ENCODE measurements at regions not wholly inside any gene's neighbourhood (a gene's known extent, or its start where the extent isn't known, plus 50 kb on each side); places are given as distances from the start of the nearest gene placed in this dataset.

GRCh38 chr12:103114296-103115055 is 157.0 kb downstream of the ASCL1 start:
- Mint-ChIP-seq H3K27ac (no peak overlapping the region), H3K4me1 (no peaks in the 10 kb centered on the region), H3K27me3 (no peaks in the 10 kb centered on the region), H3K4me3 (no peak overlapping the region), H3K36me3 (ENCODE audit: low read depth) (no peaks in the 10 kb centered on the region), H3K9me3 (no peaks in the 10 kb centered on the region)
- no peak for DNase-seq
- POLR2A ChIA-PET, result no interaction called here
- CTCF ChIA-PET, result no interaction called here

DNA sequence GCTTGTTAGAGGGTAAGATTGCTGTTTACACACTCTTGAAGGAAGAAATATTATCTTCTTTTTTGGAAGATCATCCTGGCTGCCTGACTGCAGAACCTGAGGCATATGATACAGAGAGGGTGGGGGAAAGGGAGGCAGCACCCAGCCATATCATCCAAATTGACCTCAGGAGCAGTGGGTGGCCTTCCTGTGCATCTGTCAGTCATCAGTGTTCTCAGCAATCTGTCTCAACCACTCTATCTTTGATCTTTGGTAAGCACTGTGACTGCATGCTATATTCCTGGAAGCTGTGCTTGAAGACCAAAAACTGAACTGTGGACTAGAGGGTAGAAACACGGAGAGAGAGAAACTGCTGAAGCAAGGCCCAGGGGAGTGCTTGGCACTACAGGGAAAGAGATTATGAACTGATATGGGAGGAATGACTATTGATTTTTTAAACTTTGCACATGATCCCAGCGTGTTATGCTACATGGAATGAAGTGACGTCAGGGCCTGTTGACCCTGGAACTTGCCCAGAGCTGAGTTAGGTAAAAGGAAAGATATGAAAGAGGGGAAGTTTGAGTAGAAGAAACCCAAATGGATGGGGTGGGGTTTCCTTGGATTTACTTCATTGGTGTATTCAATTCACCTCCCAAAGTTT is 171.5 kb downstream of the ASCL1 start:
- no peak overlapping the region for H3K27ac Mint-ChIP-seq
- ChIA-PET POLR2A (no interaction called here), CTCF (no interaction called here)
- DNase-seq, result no peak
- H3K36me3 Mint-ChIP-seq (ENCODE audit: low read depth), result no peaks in the 10 kb centered on the region
- peaks cover 8% of the 10 kb centered on the region for H3K9me3 Mint-ChIP-seq
- no peak overlapping the region for H3K4me3 Mint-ChIP-seq
- no peaks in the 10 kb centered on the region for H3K27me3 Mint-ChIP-seq
- H3K4me1 Mint-ChIP-seq, result no peaks in the 10 kb centered on the region

DNA sequence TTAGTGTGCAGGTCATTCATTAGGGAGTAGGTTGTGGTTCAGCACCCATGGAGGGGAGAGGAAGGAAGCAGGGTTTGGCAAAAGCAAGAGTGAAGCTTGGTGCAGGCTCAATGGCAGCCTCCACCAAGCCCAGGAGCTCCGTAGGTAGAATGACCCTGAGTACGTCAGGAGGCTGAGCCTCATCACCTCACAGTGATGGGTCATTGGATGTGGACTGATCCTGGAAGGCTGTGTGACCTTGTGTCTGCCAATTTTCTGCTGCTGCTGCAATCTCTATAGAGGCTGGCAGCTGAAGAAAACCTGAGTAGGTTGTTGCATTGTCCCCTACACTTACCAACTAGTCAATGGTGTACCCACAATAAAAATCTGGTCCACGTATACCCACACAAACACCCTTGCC is 173.1 kb downstream of the ASCL1 start:
- Mint-ChIP-seq H3K4me1 (no peaks in the 10 kb centered on the region), H3K27ac (no peak overlapping the region), H3K27me3 (no peaks in the 10 kb centered on the region), H3K36me3 (ENCODE audit: low read depth) (no peaks in the 10 kb centered on the region), H3K9me3 (peaks cover 10% of the 10 kb centered on the region), H3K4me3 (no peak overlapping the region)
- no peak for DNase-seq
- POLR2A ChIA-PET, result no interaction called here
- CTCF ChIA-PET, result interaction anchor here (0.5 kb wide), 1 partner anchor 407 kb away, joined by 4 read pairs; no protein-coding TSS in a partner anchor

- POLR2A ChIA-PET, result no interaction called here
- H3K9me3 Mint-ChIP-seq, result peaks cover 4% of the 10 kb centered on the region
Measured at GRCh38 chr12:103138538-103138937, 181.1 kb downstream of the ASCL1 start.

GRCh38 chr12:103139876-103140275 is 182.4 kb downstream of the ASCL1 start:
- Mint-ChIP-seq H3K9me3 (peaks cover 4% of the 10 kb centered on the region), H3K27me3 (no peaks in the 10 kb centered on the region), H3K27ac (no peak overlapping the region), H3K4me1 (peaks cover 5% of the 10 kb centered on the region), H3K36me3 (ENCODE audit: low read depth) (no peaks in the 10 kb centered on the region), H3K4me3 (no peak overlapping the region)
- CTCF ChIA-PET, result no interaction called here
- POLR2A ChIA-PET, result no interaction called here
- no peak for DNase-seq

More at GRCh38 chr12:103138538-103138937, 181.1 kb downstream of the ASCL1 start:
- Mint-ChIP-seq H3K4me1 (peaks cover 5% of the 10 kb centered on the region), H3K27ac (no peak overlapping the region), H3K36me3 (ENCODE audit: low read depth) (no peaks in the 10 kb centered on the region), H3K27me3 (no peaks in the 10 kb centered on the region), H3K4me3 (no peak overlapping the region)
- no peak for DNase-seq
- CTCF ChIA-PET, result no interaction called here

DNA sequence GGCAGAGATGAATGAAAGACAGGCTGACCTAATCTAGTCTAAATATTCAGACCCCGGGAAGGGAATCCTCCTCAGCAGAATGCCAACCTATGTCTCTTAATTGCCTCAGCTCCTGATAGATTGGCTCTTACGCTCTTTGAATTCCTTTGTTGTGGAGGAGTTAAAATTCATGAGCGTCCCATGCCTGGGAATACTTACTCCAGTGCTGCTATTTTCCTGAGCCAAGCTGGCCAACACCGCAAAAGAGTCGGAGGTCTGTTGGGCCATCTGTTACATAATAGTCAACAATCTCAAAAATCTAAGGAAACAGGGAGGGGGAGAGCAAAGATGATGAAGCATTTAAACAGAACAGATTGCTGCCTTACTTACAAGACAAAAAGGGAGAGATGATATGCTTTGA is 182.8 kb downstream of the ASCL1 start:
- H3K4me3 Mint-ChIP-seq, result no peak overlapping the region
- DNase-seq, result no peak
- POLR2A ChIA-PET, result no interaction called here
- CTCF ChIA-PET, result no interaction called here
- H3K27ac Mint-ChIP-seq, result no peak overlapping the region
- H3K27me3 Mint-ChIP-seq, result no peaks in the 10 kb centered on the region
- H3K9me3 Mint-ChIP-seq, result peaks cover 2% of the 10 kb centered on the region
- H3K36me3 Mint-ChIP-seq (ENCODE audit: low read depth), result no peaks in the 10 kb centered on the region
- H3K4me1 Mint-ChIP-seq, result peaks cover 5% of the 10 kb centered on the region

GRCh38 chr12:103144278-103144677 is 186.8 kb downstream of the ASCL1 start:
- no peaks in the 10 kb centered on the region for H3K4me1 Mint-ChIP-seq

GRCh38 chr12:103160622-103161021 is 203.1 kb downstream of the ASCL1 start:
- Mint-ChIP-seq H3K4me3 (no peak overlapping the region), H3K27me3 (no peaks in the 10 kb centered on the region), H3K27ac (no peak overlapping the region), H3K4me1 (no peaks in the 10 kb centered on the region), H3K9me3 (peaks cover 7% of the 10 kb centered on the region), H3K36me3 (ENCODE audit: low read depth) (no peaks in the 10 kb centered on the region)
- DNase-seq, result no peak
- ChIA-PET POLR2A (no interaction called here), CTCF (no interaction called here)

More at GRCh38 chr12:103144278-103144677, 186.8 kb downstream of the ASCL1 start:
- POLR2A ChIA-PET, result no interaction called here
- DNase-seq, result no peak
- CTCF ChIA-PET, result no interaction called here
- H3K36me3 Mint-ChIP-seq (ENCODE audit: low read depth), result no peaks in the 10 kb centered on the region
- H3K9me3 Mint-ChIP-seq, result no peaks in the 10 kb centered on the region
- no peak overlapping the region for H3K4me3 Mint-ChIP-seq
- no peak overlapping the region for H3K27ac Mint-ChIP-seq
- H3K27me3 Mint-ChIP-seq, result no peaks in the 10 kb centered on the region

DNA sequence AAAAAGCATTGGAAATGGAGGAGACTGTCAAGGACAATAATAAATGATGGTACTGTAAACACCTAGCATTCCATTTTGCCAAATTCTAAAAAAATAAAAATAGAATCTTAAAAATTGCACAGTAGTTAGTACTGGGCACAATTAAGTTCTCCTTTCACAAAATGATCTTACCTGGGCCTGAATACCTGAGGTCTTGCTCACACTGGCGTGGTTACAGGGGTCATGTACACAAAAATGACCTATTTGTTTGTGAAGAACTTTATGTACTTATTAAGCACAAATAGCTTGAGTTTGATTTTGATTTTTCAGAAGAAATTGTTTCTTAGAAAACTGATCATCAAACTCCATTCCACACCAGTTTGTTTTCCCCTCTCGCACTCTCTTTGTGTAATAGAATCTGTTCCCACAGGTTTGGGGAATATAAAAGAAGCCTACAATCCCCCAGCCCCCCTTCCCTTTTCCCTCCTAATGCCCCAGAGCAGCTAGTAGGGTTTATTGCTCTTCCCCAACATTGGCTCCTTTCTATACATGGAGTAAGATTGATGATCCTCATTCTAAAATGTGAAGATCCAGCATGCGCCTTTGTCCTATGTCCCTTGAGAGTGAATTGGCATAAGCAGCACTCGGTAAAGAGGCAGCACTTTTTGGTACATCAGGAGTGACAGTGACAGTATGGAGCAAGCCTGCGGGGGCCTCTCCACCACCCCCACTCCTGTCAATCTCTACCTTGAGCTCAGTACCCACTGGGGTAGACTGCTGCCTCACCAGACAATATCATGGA is 204.3 kb downstream of the ASCL1 start:
- H3K4me3 Mint-ChIP-seq, result no peak overlapping the region
- ChIA-PET POLR2A (no interaction called here), CTCF (no interaction called here)
- no peak overlapping the region for H3K27ac Mint-ChIP-seq
- no peaks in the 10 kb centered on the region for H3K36me3 Mint-ChIP-seq (ENCODE audit: low read depth)
- H3K4me1 Mint-ChIP-seq, result no peaks in the 10 kb centered on the region
- DNase-seq, result no peak
- no peaks in the 10 kb centered on the region for H3K27me3 Mint-ChIP-seq
- peaks cover 4% of the 10 kb centered on the region for H3K9me3 Mint-ChIP-seq

DNA sequence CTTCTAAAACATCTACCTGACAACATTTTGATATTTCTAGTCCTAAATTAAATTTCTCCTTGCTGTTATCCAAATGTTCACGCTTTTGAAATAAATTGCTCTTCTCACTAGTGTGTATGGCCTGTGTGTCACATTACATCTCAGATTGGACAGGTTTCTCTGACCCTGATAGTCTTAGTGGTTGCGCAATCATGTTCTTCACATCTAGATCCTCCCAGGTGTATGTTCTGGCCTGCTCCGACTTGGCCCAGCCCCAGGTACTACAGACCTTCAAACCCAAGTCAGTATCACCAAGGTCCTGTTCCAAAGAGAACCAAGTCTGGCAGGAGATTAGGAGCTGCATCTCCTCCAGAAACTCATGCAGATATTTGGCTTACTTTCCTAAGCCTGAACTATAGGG is 209.5 kb downstream of the ASCL1 start:
- ChIA-PET POLR2A (interaction anchor here (0.7 kb wide), 2 partner anchors 322 to 1175 kb away, joined by 3 read pairs; no protein-coding TSS in a partner anchor), CTCF (interaction anchor here (0.7 kb wide), 1 partner anchor 867 kb away, joined by 3 read pairs; no protein-coding TSS in a partner anchor)
- H3K36me3 Mint-ChIP-seq (ENCODE audit: low read depth), result no peaks in the 10 kb centered on the region
- DNase-seq, result no peak
- H3K27ac Mint-ChIP-seq, result no peak overlapping the region
- no peaks in the 10 kb centered on the region for H3K4me1 Mint-ChIP-seq
- no peaks in the 10 kb centered on the region for H3K27me3 Mint-ChIP-seq
- no peak overlapping the region for H3K4me3 Mint-ChIP-seq
- H3K9me3 Mint-ChIP-seq, result peaks cover 2% of the 10 kb centered on the region

- no peaks in the 10 kb centered on the region for H3K4me1 Mint-ChIP-seq
- CTCF ChIA-PET, result no interaction called here
Measured at GRCh38 chr12:103172447-103173112, 215.1 kb downstream of the ASCL1 start.

DNA sequence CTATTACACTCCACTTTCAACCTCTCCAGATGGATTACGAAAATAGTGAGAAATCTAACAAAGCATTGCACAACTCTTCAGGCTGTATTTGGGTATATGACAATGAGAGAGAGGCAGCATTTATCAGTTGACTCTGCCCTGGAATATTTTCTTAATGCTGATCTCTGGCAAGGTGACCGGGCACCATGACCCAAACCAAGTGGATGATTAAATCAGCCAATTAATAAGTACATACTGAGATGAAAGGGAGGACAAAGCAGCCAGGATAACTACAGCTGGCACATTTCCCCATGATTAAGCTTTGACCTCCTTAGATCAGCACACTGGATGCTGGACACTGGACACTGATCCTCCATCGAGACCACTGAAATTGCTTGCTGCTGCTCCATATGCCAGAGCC is 218.2 kb downstream of the ASCL1 start:
- POLR2A ChIA-PET, result no interaction called here
- no peaks in the 10 kb centered on the region for H3K4me1 Mint-ChIP-seq
- CTCF ChIA-PET, result no interaction called here
- no peak overlapping the region for H3K27ac Mint-ChIP-seq
- H3K27me3 Mint-ChIP-seq, result no peaks in the 10 kb centered on the region
- no peak overlapping the region for H3K4me3 Mint-ChIP-seq
- no peak for DNase-seq
- no peaks in the 10 kb centered on the region for H3K36me3 Mint-ChIP-seq (ENCODE audit: low read depth)
- H3K9me3 Mint-ChIP-seq, result peaks cover 3% of the 10 kb centered on the region

More at GRCh38 chr12:103172447-103173112, 215.1 kb downstream of the ASCL1 start:
- Mint-ChIP-seq H3K4me3 (no peak overlapping the region), H3K36me3 (ENCODE audit: low read depth) (no peaks in the 10 kb centered on the region), H3K9me3 (peaks cover 2% of the 10 kb centered on the region), H3K27ac (no peak overlapping the region), H3K27me3 (no peaks in the 10 kb centered on the region)
- no peak for DNase-seq
- POLR2A ChIA-PET, result no interaction called here
